ENCODE measurements at regions not wholly inside any gene's neighbourhood (a gene's known extent, or its start where the extent isn't known, plus 50 kb on each side); places are given as distances from the start of the nearest gene placed in this dataset.
"Not testable (repeated sequence)": the region's sequence is repeated elsewhere in the genome, so short reads cannot be mapped to it uniquely, and the experiment has no call there.

DNA sequence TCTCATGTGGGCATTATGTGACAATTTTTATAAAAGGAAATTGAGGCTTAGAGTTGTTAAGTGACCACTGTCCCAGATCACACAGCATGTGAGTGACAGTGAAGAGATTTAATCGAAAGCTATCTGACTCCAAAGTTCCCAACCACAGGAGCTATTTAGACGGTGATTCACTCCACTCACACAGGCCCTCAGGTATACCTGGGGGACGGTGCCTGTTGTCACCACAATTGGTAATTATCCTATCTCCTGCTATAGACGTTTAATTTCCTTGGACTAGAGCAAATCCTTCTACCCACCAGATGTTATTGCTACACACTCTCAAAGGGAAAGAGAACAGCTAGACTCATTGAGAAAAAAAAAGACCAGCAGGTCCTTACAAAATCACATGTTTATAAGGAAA lies 145.5 kb downstream of the KLF6 start:
- no peaks in the 10 kb centered on the region for H3K9me3 Mint-ChIP-seq (ENCODE audit: unreplicated experiment)
- no peaks in the 10 kb centered on the region for H3K27me3 Mint-ChIP-seq (ENCODE audit: unreplicated experiment)
- peaks cover 8% of the 10 kb centered on the region for H3K4me1 Mint-ChIP-seq (ENCODE audit: unreplicated experiment)
- H3K4me3 Mint-ChIP-seq (ENCODE audit: unreplicated experiment), result no peak overlapping the region
- no peak for DNase-seq (ENCODE audit: extremely low spot score, unreplicated experiment)
- no peaks in the 10 kb centered on the region for H3K36me3 Mint-ChIP-seq (ENCODE audit: unreplicated experiment)
- TF ChIP-seq, protein P1, sequence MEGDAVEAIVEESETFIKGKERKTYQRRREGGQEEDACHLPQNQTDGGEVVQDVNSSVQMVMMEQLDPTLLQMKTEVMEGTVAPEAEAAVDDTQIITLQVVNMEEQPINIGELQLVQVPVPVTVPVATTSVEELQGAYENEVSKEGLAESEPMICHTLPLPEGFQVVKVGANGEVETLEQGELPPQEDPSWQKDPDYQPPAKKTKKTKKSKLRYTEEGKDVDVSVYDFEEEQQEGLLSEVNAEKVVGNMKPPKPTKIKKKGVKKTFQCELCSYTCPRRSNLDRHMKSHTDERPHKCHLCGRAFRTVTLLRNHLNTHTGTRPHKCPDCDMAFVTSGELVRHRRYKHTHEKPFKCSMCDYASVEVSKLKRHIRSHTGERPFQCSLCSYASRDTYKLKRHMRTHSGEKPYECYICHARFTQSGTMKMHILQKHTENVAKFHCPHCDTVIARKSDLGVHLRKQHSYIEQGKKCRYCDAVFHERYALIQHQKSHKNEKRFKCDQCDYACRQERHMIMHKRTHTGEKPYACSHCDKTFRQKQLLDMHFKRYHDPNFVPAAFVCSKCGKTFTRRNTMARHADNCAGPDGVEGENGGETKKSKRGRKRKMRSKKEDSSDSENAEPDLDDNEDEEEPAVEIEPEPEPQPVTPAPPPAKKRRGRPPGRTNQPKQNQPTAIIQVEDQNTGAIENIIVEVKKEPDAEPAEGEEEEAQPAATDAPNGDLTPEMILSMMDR (IDR thresholded peaks at IDR 0.05), result no peak
- no peak overlapping the region for H3K27ac Mint-ChIP-seq (ENCODE audit: unreplicated experiment)

- no peak overlapping the region for H3K27ac Mint-ChIP-seq (ENCODE audit: unreplicated experiment)
- no peak for DNase-seq (ENCODE audit: extremely low spot score, unreplicated experiment)
These were observed 148.4 kb downstream of the KLF6 start for GRCh38 chr10:3636356-3637181.

GRCh38 chr10:3635697-3636096 lies 149.3 kb downstream of the KLF6 start:
- Mint-ChIP-seq H3K4me3 (ENCODE audit: unreplicated experiment) (no peak overlapping the region), H3K27ac (ENCODE audit: unreplicated experiment) (no peak overlapping the region), H3K27me3 (ENCODE audit: unreplicated experiment) (no peaks in the 10 kb centered on the region), H3K9me3 (ENCODE audit: unreplicated experiment) (no peaks in the 10 kb centered on the region), H3K4me1 (ENCODE audit: unreplicated experiment) (peaks cover 8% of the 10 kb centered on the region), H3K36me3 (ENCODE audit: unreplicated experiment) (no peaks in the 10 kb centered on the region)
- TF ChIP-seq, protein P1 (IDR thresholded peaks at IDR 0.05), result no peak
- no peak for DNase-seq (ENCODE audit: extremely low spot score, unreplicated experiment)

More at GRCh38 chr10:3636356-3637181, 148.4 kb downstream of the KLF6 start:
- H3K36me3 Mint-ChIP-seq (ENCODE audit: unreplicated experiment), result no peaks in the 10 kb centered on the region
- no peaks in the 10 kb centered on the region for H3K9me3 Mint-ChIP-seq (ENCODE audit: unreplicated experiment)
- no peaks in the 10 kb centered on the region for H3K27me3 Mint-ChIP-seq (ENCODE audit: unreplicated experiment)
- peaks cover 8% of the 10 kb centered on the region for H3K4me1 Mint-ChIP-seq (ENCODE audit: unreplicated experiment)
- TF ChIP-seq, protein P1 (IDR thresholded peaks at IDR 0.05), result no peak
- no peak overlapping the region for H3K4me3 Mint-ChIP-seq (ENCODE audit: unreplicated experiment)

GRCh38 chr10:3635211-3635671 lies 149.8 kb downstream of the KLF6 start:
- TF ChIP-seq, protein P1 (IDR thresholded peaks at IDR 0.05), result no peak
- no peak for DNase-seq (ENCODE audit: extremely low spot score, unreplicated experiment)
- no peaks in the 10 kb centered on the region for H3K9me3 Mint-ChIP-seq (ENCODE audit: unreplicated experiment)
- no peaks in the 10 kb centered on the region for H3K36me3 Mint-ChIP-seq (ENCODE audit: unreplicated experiment)
- peaks cover 8% of the 10 kb centered on the region for H3K4me1 Mint-ChIP-seq (ENCODE audit: unreplicated experiment)
- no peaks in the 10 kb centered on the region for H3K27me3 Mint-ChIP-seq (ENCODE audit: unreplicated experiment)
- no peak overlapping the region for H3K4me3 Mint-ChIP-seq (ENCODE audit: unreplicated experiment)
- H3K27ac Mint-ChIP-seq (ENCODE audit: unreplicated experiment), result no peak overlapping the region

GRCh38 chr10:3634646-3635045 lies 150.4 kb downstream of the KLF6 start:
- not testable (repeated sequence) for DNase-seq (ENCODE audit: extremely low spot score, unreplicated experiment); H3K4me1 Mint-ChIP-seq (ENCODE audit: unreplicated experiment); H3K36me3 Mint-ChIP-seq (ENCODE audit: unreplicated experiment); H3K4me3 Mint-ChIP-seq (ENCODE audit: unreplicated experiment); H3K27ac Mint-ChIP-seq (ENCODE audit: unreplicated experiment); H3K27me3 Mint-ChIP-seq (ENCODE audit: unreplicated experiment); H3K9me3 Mint-ChIP-seq (ENCODE audit: unreplicated experiment)

All from osteocyte (in vitro differentiated cells).